22Rv1 (cell line): ENCODE measurements at regions not wholly inside any gene's neighbourhood (a gene's known extent, or its start where the extent isn't known, plus 50 kb on each side); places are given as distances from the start of the nearest gene placed in this dataset.

Source experiments
- ZFX ChIP-seq: fragments of 450-650 bp; IDR thresholded peaks from 2 replicates; pipeline ENCODE4 v1.6.1; 2017; ENCODE audit warnings: antibody characterized with exemption, borderline replicate concordance
- TF ChIP-seq, protein P1 (sequence below): fragments of 450-650 bp; IDR thresholded peaks from 2 replicates; pipeline ENCODE4 v1.5.1; 2017; ENCODE audit warnings: mild to moderate bottlenecking

DNA sequence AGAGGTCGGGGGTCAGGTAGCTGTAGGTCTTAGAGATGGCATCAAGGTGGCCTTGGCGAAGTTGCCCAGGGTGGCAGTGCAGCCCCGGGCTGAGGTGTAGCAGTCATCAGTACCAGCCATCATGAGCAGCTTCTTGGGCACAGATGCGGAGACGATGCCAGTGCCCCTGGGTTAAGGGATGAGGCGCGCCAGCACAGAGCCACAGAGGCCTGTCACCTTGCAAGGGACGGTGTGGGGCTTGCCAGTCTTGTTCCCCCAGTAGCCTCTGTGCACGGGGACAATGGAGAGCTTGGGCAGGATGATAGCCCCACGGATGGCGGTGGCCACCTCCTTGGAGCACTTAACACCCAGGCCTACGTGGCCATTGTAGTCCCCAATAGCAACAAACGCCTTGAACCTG, 750.7 kb upstream of the PABPC4L start:
- TF ChIP-seq, protein P1, sequence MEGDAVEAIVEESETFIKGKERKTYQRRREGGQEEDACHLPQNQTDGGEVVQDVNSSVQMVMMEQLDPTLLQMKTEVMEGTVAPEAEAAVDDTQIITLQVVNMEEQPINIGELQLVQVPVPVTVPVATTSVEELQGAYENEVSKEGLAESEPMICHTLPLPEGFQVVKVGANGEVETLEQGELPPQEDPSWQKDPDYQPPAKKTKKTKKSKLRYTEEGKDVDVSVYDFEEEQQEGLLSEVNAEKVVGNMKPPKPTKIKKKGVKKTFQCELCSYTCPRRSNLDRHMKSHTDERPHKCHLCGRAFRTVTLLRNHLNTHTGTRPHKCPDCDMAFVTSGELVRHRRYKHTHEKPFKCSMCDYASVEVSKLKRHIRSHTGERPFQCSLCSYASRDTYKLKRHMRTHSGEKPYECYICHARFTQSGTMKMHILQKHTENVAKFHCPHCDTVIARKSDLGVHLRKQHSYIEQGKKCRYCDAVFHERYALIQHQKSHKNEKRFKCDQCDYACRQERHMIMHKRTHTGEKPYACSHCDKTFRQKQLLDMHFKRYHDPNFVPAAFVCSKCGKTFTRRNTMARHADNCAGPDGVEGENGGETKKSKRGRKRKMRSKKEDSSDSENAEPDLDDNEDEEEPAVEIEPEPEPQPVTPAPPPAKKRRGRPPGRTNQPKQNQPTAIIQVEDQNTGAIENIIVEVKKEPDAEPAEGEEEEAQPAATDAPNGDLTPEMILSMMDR: no peak
- TF ChIP-seq ZFX: no peak
